Natural killer cell (primary cell): ENCODE measurements at regions not wholly inside any gene's neighbourhood (a gene's known extent, or its start where the extent isn't known, plus 50 kb on each side); places are given as distances from the start of the nearest gene placed in this dataset.
"Not testable (repeated sequence)": the region's sequence is repeated elsewhere in the genome, so short reads cannot be mapped to it uniquely, and the experiment has no call there.

Experiments
- ATAC-seq, 3 donors: fragments of 150-1000 bp in 2 of 3; fragments of 200-7000 bp in 1 of 3; cut with Tn5 transposase; 1 replicate in 1 of 3; 2 replicates in 2 of 3; pipeline ENCODE4 v1.10.0; 2021; ENCODE audit warnings: mild to moderate bottlenecking in 2 of 3, moderate library complexity in 2 of 3
- DNase-seq, 2 donors: peaks; one replicate each; pipeline versions ENCODE4 v3.0.0 to v3.0.0-alpha.2; 2013 to 2021; ENCODE audit warnings: mixed read lengths in 1 of 2
- H3K27ac ChIP-seq: one replicate; pipeline ENCODE4 v1.5.1; 2013; ENCODE audit warnings: mild to moderate bottlenecking, low read length
- H3K27me3 ChIP-seq: one replicate; pipeline ENCODE4 v1.6.1; 2013; ENCODE audit warnings: low read length; ENCODE audit not compliant: control insufficient read depth, insufficient read depth
- H3K36me3 ChIP-seq: one replicate; pipeline ENCODE4 v1.6.1; 2013; ENCODE audit warnings: low read length; ENCODE audit not compliant: control insufficient read depth, insufficient read depth
- H3K4me1 ChIP-seq: one replicate; pipeline ENCODE4 v1.6.1; 2013; ENCODE audit warnings: low read length; ENCODE audit not compliant: control insufficient read depth, insufficient read depth
- H3K4me3 ChIP-seq: one replicate; pipeline ENCODE4 v1.5.1; 2013; ENCODE audit warnings: low read length
- H3K9me3 ChIP-seq: one replicate; pipeline ENCODE4 v1.6.1; 2013; ENCODE audit warnings: low read length; ENCODE audit not compliant: control insufficient read depth, insufficient read depth
- H3K27ac Mint-ChIP-seq, 2 donors: one replicate each; pipeline ENCODE4 v1.8.0; 2022; ENCODE audit warnings: mild to moderate bottlenecking in 2 of 2, mixed read lengths in 2 of 2, moderate library complexity in 1 of 2
- H3K27me3 Mint-ChIP-seq, 2 donors: one replicate each; pipeline ENCODE4 v1.8.0; 2022; ENCODE audit warnings: low read depth in 2 of 2, mixed read lengths in 2 of 2
- H3K36me3 Mint-ChIP-seq: one replicate; pipeline ENCODE4 v1.8.0; 2022; ENCODE audit warnings: mixed read lengths
- H3K4me1 Mint-ChIP-seq, 2 donors: one replicate each; pipeline ENCODE4 v1.8.0; 2022; ENCODE audit warnings: mixed read lengths in 2 of 2
- H3K4me3 Mint-ChIP-seq: one replicate; pipeline ENCODE4 v1.8.0; 2022; ENCODE audit warnings: mild to moderate bottlenecking, moderate library complexity, mixed read lengths
- H3K9me3 Mint-ChIP-seq, 2 donors: one replicate each; pipeline ENCODE4 v1.8.0; 2022; ENCODE audit warnings: mixed read lengths in 2 of 2
- WGBS: methylation state at CpG from one replicate; pipeline ENCODE4 v1.1.7; 2013; ENCODE audit warnings: missing lambda C conversion rate; ENCODE audit not compliant: insufficient coverage; 5-methylcytosine and 5-hydroxymethylcytosine counted together
- intact Hi-C: fragments of 100-400 bp; cut with micrococcal nuclease; formaldehyde crosslinking; loops from one replicate; pipeline ENCODE4 v1.14.2; 2022
- TF ChIP-seq, protein P1 (sequence below): fragments of 200-600 bp; IDR thresholded peaks from one replicate; pipeline ENCODE4 v1.8.0; 2022; ENCODE audit warnings: antibody characterized with exemption

DNA sequence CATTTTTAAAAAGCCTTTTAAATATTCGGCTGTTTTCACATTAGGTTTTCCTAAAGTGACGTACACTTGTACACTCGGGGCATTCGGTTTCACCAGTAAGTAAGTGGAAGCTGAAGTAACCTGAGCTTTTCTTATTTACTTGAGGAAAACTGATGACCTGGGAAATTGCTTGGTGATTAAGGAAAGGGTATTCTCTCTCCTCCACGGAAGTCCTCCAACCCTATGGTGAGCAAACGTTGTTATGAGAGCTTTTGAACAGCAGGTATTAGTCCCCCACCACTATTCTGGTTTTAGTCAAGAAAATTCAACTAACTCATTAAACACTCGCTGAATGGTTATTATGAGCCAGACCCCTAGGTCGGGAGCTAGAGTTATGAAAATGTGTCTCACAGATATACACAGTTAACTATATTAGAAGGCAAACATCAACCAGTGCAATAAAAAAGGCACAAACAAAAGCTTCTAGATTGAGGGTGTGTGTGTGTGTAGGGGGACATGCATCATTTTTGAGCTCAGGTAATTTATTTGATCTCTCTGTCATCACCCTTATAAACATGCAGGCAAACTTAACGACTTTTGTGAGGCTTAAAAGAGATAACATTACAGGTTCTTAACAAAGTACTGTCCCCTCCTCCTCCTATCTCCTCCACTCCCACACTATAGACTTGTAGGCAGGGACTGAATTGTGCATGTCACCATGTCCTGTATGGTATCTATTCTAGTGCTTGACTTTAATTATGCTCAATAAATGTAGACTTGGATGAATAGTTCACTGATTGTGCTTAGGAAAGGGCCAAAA is 143.3 kb upstream of the MB21D2 start:
- no CpG with 5 or more reads among the region's 9 CpGs for WGBS

DNA sequence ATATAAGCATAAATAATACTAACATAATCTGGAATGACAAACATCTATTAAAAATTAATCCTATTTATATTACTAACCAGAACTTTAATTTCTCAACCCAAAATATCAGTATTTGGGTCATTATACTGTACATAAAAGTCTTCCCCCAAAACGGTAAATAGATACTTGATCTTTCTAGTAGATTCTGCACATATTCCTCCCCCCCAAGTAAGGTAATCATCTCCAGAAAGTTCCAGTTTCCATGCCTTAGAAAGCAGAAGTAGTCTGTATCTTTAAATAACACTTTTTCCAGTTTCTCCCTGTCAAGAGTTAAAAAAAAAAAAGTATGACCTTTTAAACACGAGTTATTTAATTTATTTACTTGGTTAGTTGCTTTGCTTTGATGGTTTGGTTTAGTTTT is 150.7 kb upstream of the MB21D2 start:
- no peak overlapping the region for H3K4me3 Mint-ChIP-seq
- H3K9me3 Mint-ChIP-seq: peaks cover 8% of the 10 kb centered on the region in 2 donors
- ATAC-seq (no peak), DNase-seq (no peak)
- H3K27me3 Mint-ChIP-seq: no peaks in the 10 kb centered on the region
- H3K4me1 Mint-ChIP-seq: no peaks in the 10 kb centered on the region
- Histone ChIP-seq H3K4me1 (no peaks in the 10 kb centered on the region), H3K27ac (no peak overlapping the region), H3K36me3 (no peaks in the 10 kb centered on the region), H3K4me3 (no peak overlapping the region), H3K9me3 (no peaks in the 10 kb centered on the region), H3K27me3 (no peaks in the 10 kb centered on the region)
- H3K36me3 Mint-ChIP-seq: no peaks in the 10 kb centered on the region
- TF ChIP-seq, protein P1, sequence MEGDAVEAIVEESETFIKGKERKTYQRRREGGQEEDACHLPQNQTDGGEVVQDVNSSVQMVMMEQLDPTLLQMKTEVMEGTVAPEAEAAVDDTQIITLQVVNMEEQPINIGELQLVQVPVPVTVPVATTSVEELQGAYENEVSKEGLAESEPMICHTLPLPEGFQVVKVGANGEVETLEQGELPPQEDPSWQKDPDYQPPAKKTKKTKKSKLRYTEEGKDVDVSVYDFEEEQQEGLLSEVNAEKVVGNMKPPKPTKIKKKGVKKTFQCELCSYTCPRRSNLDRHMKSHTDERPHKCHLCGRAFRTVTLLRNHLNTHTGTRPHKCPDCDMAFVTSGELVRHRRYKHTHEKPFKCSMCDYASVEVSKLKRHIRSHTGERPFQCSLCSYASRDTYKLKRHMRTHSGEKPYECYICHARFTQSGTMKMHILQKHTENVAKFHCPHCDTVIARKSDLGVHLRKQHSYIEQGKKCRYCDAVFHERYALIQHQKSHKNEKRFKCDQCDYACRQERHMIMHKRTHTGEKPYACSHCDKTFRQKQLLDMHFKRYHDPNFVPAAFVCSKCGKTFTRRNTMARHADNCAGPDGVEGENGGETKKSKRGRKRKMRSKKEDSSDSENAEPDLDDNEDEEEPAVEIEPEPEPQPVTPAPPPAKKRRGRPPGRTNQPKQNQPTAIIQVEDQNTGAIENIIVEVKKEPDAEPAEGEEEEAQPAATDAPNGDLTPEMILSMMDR: no peak
- H3K27ac Mint-ChIP-seq: no peak overlapping the region
- intact Hi-C loops: no loop called here
- 100% methylated on average over 1 of the region's 2 CpGs for WGBS

More for the DNA sequence above, 143.3 kb upstream of the MB21D2 start:
- no peaks in the 10 kb centered on the region for H3K36me3 Mint-ChIP-seq
- H3K4me1 Mint-ChIP-seq: no peaks in the 10 kb centered on the region
- H3K36me3 ChIP-seq: no peaks in the 10 kb centered on the region
- no peak overlapping the region for H3K4me3 Mint-ChIP-seq
- DNase-seq: no peak
- H3K9me3 Mint-ChIP-seq: peaks cover 2 to 4% of the 10 kb centered on the region in 2 donors
- H3K4me3 ChIP-seq: no peak overlapping the region
- no peaks in the 10 kb centered on the region for H3K4me1 ChIP-seq
- no peaks in the 10 kb centered on the region for H3K9me3 ChIP-seq
- ATAC-seq: no peak
- intact Hi-C loops: no loop called here
- H3K27me3 Mint-ChIP-seq: no peaks in the 10 kb centered on the region
- H3K27ac Mint-ChIP-seq: no peak overlapping the region
- no peaks in the 10 kb centered on the region for H3K27me3 ChIP-seq
- TF ChIP-seq, protein P1: no peak
- H3K27ac ChIP-seq: no peak overlapping the region

DNA sequence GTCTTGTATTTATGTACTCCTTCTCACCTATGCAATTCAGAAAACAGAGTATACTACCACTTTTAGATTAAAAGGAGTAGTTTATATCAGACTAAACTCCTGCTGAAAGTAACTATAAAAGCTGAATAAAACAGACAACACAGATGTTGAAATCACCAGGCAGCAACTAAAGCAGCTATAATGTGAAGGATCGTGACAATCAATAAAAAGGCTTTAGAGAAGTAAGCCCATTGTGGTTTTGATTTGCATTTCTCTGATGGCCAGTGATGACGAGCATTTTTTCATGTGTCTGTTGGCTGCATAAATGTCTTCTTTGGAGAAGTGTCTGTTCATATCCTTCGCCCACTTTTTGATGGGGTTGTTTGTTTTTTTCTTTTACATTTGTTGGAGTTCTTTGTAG is 152.1 kb upstream of the MB21D2 start:
- H3K27ac Mint-ChIP-seq, H3K36me3 Mint-ChIP-seq, H3K27ac ChIP-seq, ATAC-seq, H3K9me3 ChIP-seq, DNase-seq, H3K4me3 Mint-ChIP-seq, H3K4me1 Mint-ChIP-seq, H3K4me1 ChIP-seq, H3K27me3 Mint-ChIP-seq, H3K4me3 ChIP-seq, H3K27me3 ChIP-seq, H3K36me3 ChIP-seq, H3K9me3 Mint-ChIP-seq, intact Hi-C loops: not testable (repeated sequence)
- 72% methylated on average over 2 of the region's 3 CpGs for WGBS

DNA sequence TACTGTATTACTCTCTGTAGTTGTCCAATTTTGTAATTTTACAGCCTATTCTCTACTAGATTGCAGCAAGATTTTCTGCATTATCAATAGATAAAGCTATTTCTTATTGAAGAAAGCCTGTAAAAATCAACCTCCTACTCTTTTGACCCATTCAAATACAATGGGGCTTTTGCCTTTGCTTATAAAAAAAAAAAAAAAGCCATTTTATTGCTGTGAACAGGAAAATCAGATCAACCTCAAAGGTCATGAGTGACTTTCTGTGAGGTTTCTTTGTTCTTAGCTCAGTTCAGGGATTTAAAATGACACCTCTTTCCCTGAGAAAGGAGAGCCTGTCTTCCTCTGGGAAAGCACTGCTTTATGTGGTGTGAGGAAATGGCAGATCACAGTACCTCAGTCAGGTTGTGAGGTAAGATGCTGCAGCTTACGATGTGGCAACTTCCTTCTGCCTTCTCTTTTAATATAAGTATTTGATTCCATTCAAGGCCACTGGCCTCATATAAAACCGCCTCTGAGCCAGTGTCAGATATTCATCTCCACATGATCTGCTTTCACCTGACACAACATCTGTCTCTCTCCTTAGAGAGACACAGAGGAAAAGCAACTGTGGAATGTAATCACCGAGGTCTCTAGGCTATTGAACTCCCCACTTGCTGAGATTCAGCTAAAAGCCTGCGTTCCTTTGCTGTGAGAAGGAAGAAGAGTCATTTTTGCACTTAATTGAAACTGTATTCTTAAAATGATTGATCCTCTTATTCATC is 161.5 kb upstream of the MB21D2 start:
- Mint-ChIP-seq H3K4me3 (no peak overlapping the region), H3K27me3 (no peaks in the 10 kb centered on the region), H3K36me3 (no peaks in the 10 kb centered on the region), H3K27ac (no peak overlapping the region), H3K4me1 (no peaks in the 10 kb centered on the region), H3K9me3 (peaks cover 6 to 10% of the 10 kb centered on the region in 2 donors)
- TF ChIP-seq, protein P1: no peak
- WGBS: 52% methylated on average over 3 of the region's 4 CpGs
- Histone ChIP-seq H3K4me1 (no peaks in the 10 kb centered on the region), H3K4me3 (no peak overlapping the region), H3K27me3 (no peaks in the 10 kb centered on the region), H3K36me3 (no peaks in the 10 kb centered on the region), H3K27ac (no peak overlapping the region), H3K9me3 (no peaks in the 10 kb centered on the region)
- no peak for DNase-seq
- ATAC-seq: no peak
- intact Hi-C loops: no loop called here
